GM19193 (cell line): ENCODE measurements at regions not wholly inside any gene's neighbourhood (a gene's known extent, or its start where the extent isn't known, plus 50 kb on each side); places are given as distances from the start of the nearest gene placed in this dataset.

ENCODE experiments used
- POLR2A ChIP-seq: IDR thresholded peaks from 4 replicates; pipeline ENCODE4 v1.6.1; 2011; ENCODE audit not compliant: insufficient read depth, insufficient read length; ENCODE audit errors: extremely low read depth

GRCh38 chr2:40550085-40550484, 98.2 kb upstream of the SLC8A1 start:
- TF ChIP-seq POLR2A, result no peak

GRCh38 chr2:40551081-40551480, 99.2 kb upstream of the SLC8A1 start:
- no peak for TF ChIP-seq POLR2A

GRCh38 chr2:40554665-40555294, 102.9 kb upstream of the SLC8A1 start:
- TF ChIP-seq POLR2A, result no peak

- TF ChIP-seq POLR2A, result no peak
Observed at GRCh38 chr2:40556293-40556692, 104.4 kb upstream of the SLC8A1 start.

GRCh38 chr2:40556739-40557138, 104.8 kb upstream of the SLC8A1 start:
- TF ChIP-seq POLR2A, result no peak

DNA sequence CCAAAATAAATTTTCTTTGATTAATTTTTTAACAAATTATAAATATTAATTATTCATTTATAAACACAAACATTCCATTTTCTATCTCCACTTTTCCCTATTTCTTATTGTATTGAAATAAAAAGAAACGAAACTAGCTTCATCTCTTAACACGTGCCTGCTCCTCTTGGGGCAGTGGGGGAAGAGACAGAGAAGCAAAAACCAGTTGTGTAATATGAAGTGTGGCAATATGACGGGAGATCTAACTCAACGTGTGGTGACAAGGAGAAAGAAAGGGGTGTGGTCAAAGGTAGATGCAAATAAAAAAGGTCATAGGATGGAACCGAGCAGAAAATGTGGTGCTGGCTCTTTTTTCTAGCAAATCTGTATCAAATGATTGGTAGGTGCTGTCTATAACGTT, 106.9 kb upstream of the SLC8A1 start:
- no peak for TF ChIP-seq POLR2A

GRCh38 chr2:40559175-40559574, 107.3 kb upstream of the SLC8A1 start:
- no peak for TF ChIP-seq POLR2A

DNA sequence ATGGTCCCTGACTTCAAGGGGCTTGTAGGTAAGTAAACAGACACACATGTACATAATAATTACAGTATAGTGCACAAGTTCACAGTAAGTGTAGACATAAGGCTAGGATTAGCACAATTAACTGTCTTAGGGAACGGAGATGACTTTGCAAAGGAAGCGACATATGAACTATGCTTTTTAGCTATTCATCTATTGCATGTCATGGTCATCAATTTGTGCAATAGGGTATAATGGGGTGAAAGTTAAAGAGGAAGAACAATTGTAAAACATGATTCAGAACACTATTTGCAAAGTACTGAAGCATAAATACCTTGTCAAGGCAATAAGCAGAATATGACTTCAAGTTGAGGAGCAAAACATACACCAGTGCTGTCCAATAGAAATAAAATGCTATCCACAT, 112.3 kb upstream of the SLC8A1 start:
- TF ChIP-seq POLR2A, result no peak

GRCh38 chr2:40579247-40579646, 127.4 kb upstream of the SLC8A1 start:
- TF ChIP-seq POLR2A, result no peak

DNA sequence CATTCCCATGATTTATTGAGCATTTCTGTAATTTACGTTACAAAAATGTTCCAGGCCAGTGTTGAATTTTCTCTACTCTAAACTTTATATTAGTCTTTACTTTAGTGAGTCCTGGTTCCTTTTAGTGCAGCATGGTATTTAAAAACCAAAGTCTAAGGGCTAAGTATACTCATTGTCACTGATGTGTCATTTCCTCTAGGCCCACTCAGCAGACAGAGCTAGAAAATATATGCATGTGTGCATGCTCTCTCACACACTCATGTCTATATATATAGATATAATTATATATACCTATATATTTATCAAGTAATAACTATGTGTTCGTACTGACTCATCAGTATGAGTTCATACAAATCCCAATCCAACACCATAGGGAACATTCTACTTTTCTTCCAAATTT, 132.5 kb upstream of the SLC8A1 start:
- TF ChIP-seq POLR2A, result no peak

DNA sequence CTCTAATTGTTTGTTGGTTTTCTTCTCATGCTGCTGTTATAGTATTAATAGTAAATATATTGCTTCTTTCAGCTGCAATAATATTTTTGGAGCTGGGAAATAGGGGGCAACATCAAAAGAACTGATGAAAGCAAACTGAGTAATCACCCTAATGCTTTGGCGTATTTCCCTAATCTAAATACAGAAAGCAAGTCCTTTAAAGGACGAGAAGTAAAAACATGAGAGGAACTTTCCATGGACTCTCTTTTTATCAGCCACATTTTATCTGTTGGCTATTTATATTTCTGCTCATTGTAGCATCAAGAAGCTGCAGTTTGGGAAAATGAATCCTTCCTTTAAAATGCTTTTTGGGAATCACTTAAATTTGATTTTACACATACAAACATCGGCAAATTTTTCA, 139.9 kb upstream of the SLC8A1 start:
- TF ChIP-seq POLR2A, result no peak

DNA sequence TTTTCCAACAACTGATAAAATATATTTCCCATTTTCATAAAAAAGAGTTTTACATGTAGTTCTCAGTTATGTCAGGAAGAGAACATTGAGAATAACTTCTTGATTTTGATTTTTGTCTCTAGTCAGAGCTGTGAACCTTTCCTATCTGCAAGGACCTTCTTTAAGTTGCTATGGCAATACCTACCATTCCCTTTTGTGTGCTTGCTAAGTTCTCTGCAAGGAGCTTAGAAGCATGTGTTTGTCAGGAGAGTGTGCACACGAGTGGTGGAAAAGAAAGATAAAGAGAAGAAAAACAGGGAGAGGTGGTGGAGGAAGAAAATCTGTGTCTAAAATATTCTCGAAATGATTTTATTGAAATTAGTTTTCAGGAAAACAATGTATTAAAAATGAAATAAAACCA, 140.3 kb upstream of the SLC8A1 start:
- no peak for TF ChIP-seq POLR2A

DNA sequence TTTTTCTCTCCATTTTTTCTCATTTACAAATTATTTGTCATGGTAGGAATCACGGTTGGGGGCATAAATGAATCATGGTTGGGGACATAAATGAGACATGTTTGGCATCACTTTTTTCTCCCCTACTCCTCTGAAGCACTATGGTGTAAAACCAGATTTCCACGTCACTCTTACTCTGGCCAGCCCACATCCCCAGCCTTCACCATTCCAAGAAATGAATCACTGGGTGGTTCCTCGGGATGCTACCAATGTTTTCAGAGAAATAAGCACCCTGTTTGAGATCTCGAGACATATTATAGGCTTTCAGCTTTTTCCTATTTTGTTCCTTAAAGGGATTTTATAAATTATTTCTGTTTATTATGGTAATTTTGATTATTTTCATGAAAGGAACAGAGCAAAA, 155.0 kb upstream of the SLC8A1 start:
- TF ChIP-seq POLR2A, result no peak

GRCh38 chr2:40611196-40611595, 159.3 kb upstream of the SLC8A1 start:
- no peak for TF ChIP-seq POLR2A

- no peak for TF ChIP-seq POLR2A
Observed at GRCh38 chr2:40625849-40626248, 174.0 kb upstream of the SLC8A1 start.

DNA sequence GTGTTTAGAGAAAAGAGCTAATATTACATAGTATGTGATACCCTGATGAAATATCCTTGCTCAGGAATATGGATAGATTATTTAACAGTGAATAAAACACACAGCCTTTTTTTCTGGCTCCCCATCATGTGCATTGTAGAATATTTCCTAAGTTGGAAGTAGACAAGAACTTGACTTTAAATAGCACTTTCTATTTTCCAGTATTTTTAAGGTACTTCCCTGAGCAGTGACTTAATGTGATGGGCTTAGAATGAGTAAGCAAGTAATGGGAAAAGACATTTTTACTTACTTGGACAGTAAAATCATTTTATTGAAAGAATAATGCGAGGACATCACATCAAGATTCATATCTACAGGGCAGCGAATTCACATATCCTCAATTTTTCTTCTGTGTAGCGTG, 176.7 kb upstream of the SLC8A1 start:
- no peak for TF ChIP-seq POLR2A
